ENCODE measurements at regions not wholly inside any gene's neighbourhood (a gene's known extent, or its start where the extent isn't known, plus 50 kb on each side); places are given as distances from the start of the nearest gene placed in this dataset.

GRCh38 chr6:21500314-21501020 lies 93.1 kb upstream of the SOX4 start:
- no peak overlapping the region for H2AFZ ChIP-seq (ENCODE audit: insufficient read depth, low read depth, low read length, poor library complexity, severe bottlenecking)
- Mint-ChIP-seq H3K27ac (no peak overlapping the region), H3K4me3 (no peak overlapping the region), H3K4me1 (no peaks in the 10 kb centered on the region), H3K27me3 (no peaks in the 10 kb centered on the region), H3K9me3 (ENCODE audit: insufficient read depth) (no peaks in the 10 kb centered on the region)
- DNase-seq (no peak), ATAC-seq (ENCODE audit: low read depth) (no peak)
- no peaks in the 10 kb centered on the region for H3K36me3 ChIP-seq (replicated peaks in 1 of 2; ENCODE audit: control extremely low read depth in 1 of 2, control insufficient read depth in 1 of 2, extremely low read depth in 1 of 2, insufficient read depth in 2 of 2, low read length in 1 of 2)
- no peak for TF ChIP-seq EZH2 (IDR thresholded peaks at IDR 0.05; ENCODE audit: borderline replicate concordance, insufficient read depth, low read depth, low read length, poor library complexity, severe bottlenecking)
- TF ChIP-seq CTCF (IDR thresholded peaks at IDR 0.05) = no peak
- ChIA-PET POLR2A (no interaction called here), CTCF (no interaction called here)
- H3K4me2 ChIP-seq (replicated peaks; ENCODE audit: low read depth, low read length, poor library complexity, severe bottlenecking) = no peak overlapping the region
- no peak overlapping the region for H3K9ac ChIP-seq (ENCODE audit: low read length)
- 96% methylated on average over 5 of the region's 5 CpGs for WGBS (ENCODE audit: insufficient coverage)
- no peaks in the 10 kb centered on the region for H4K20me1 ChIP-seq (ENCODE audit: control insufficient read depth, insufficient read depth, low read length, poor library complexity, severe bottlenecking)
- intact Hi-C loops (cut with micrococcal nuclease) = no loop called here
- no peaks in the 10 kb centered on the region for H3K4me1 ChIP-seq (ENCODE audit: control insufficient read depth in 2 of 2, insufficient read depth in 2 of 2, low read length in 2 of 2)
- H3K79me2 ChIP-seq (ENCODE audit: control insufficient read depth, insufficient read depth, low read length) = no peaks in the 10 kb centered on the region
- H3K4me3 ChIP-seq (ENCODE audit: control extremely low read depth in 1 of 5, extremely low read depth in 1 of 5, insufficient read depth in 1 of 5, low read depth in 2 of 5, low read length in 4 of 5) = no peak overlapping the region
- H3K27me3 ChIP-seq (replicated peaks in 1 of 4; ENCODE audit: control extremely low read depth in 1 of 4, control insufficient read depth in 3 of 4, insufficient read depth in 4 of 4, low read length in 3 of 4) = no peaks in the 10 kb centered on the region
- H3K9me3 ChIP-seq (ENCODE audit: control extremely low read depth in 1 of 3, control insufficient read depth in 2 of 3, insufficient read depth in 1 of 3, low read length in 2 of 3) = no peaks in the 10 kb centered on the region
- no peak overlapping the region for H3K27ac ChIP-seq (ENCODE audit: low read length in 2 of 2)

- DNase-seq (no peak), ATAC-seq (ENCODE audit: low read depth) (no peak)
- Histone ChIP-seq H3K27ac (ENCODE audit: low read length in 2 of 2) (no peak overlapping the region), H3K4me3 (ENCODE audit: control extremely low read depth in 1 of 5, extremely low read depth in 1 of 5, insufficient read depth in 1 of 5, low read depth in 2 of 5, low read length in 4 of 5) (no peak overlapping the region), H3K79me2 (ENCODE audit: control insufficient read depth, insufficient read depth, low read length) (no peaks in the 10 kb centered on the region), H2AFZ (ENCODE audit: insufficient read depth, low read depth, low read length, poor library complexity, severe bottlenecking) (no peak overlapping the region), H4K20me1 (ENCODE audit: control insufficient read depth, insufficient read depth, low read length, poor library complexity, severe bottlenecking) (no peaks in the 10 kb centered on the region), H3K36me3 (replicated peaks in 1 of 2; ENCODE audit: control extremely low read depth in 1 of 2, control insufficient read depth in 1 of 2, extremely low read depth in 1 of 2, insufficient read depth in 2 of 2, low read length in 1 of 2) (no peaks in the 10 kb centered on the region), H3K9me3 (ENCODE audit: control extremely low read depth in 1 of 3, control insufficient read depth in 2 of 3, insufficient read depth in 1 of 3, low read length in 2 of 3) (no peaks in the 10 kb centered on the region), H3K27me3 (replicated peaks in 1 of 4; ENCODE audit: control extremely low read depth in 1 of 4, control insufficient read depth in 3 of 4, insufficient read depth in 4 of 4, low read length in 3 of 4) (no peaks in the 10 kb centered on the region), H3K4me2 (replicated peaks; ENCODE audit: low read depth, low read length, poor library complexity, severe bottlenecking) (no peak overlapping the region), H3K4me1 (ENCODE audit: control insufficient read depth in 2 of 2, insufficient read depth in 2 of 2, low read length in 2 of 2) (no peaks in the 10 kb centered on the region), H3K9ac (ENCODE audit: low read length) (no peak overlapping the region)
- ChIA-PET POLR2A (no interaction called here), CTCF (no interaction called here)
- Mint-ChIP-seq H3K4me1 (no peaks in the 10 kb centered on the region), H3K4me3 (no peak overlapping the region), H3K27me3 (no peaks in the 10 kb centered on the region), H3K9me3 (ENCODE audit: insufficient read depth) (no peaks in the 10 kb centered on the region), H3K27ac (no peak overlapping the region)
- WGBS (ENCODE audit: insufficient coverage) = no CpG with 5 or more reads among the region's 3 CpGs
- intact Hi-C loops (cut with micrococcal nuclease) = no loop called here
- TF ChIP-seq CTCF (IDR thresholded peaks at IDR 0.05) = no peak
- no peak for TF ChIP-seq EZH2 (IDR thresholded peaks at IDR 0.05; ENCODE audit: borderline replicate concordance, insufficient read depth, low read depth, low read length, poor library complexity, severe bottlenecking)
These were observed 92.6 kb upstream of the SOX4 start for GRCh38 chr6:21501021-21501354.

Measured in B cell (primary cell).